IMR-90 (cell line): ENCODE measurements at regions not wholly inside any gene's neighbourhood (a gene's known extent, or its start where the extent isn't known, plus 50 kb on each side); places are given as distances from the start of the nearest gene placed in this dataset.

ENCODE experiments used
- BHLHE40 ChIP-seq: fragments of 150-350 bp; IDR thresholded peaks from 2 replicates; pipeline ENCODE4 v1.6.1; 2016; ENCODE audit warnings: mild to moderate bottlenecking, low read depth, low read length
- CHD1 ChIP-seq: IDR thresholded peaks from 2 replicates; pipeline ENCODE4 v1.6.1; 2012; ENCODE audit warnings: low read depth, low read length, improper control_type of control experiment
- MAZ ChIP-seq: IDR thresholded peaks from 2 replicates; pipeline ENCODE4 v1.6.1; 2012; ENCODE audit warnings: low read depth, mild to moderate bottlenecking, low read length, improper control_type of control experiment, moderate library complexity, borderline replicate concordance
- MXI1 ChIP-seq: IDR thresholded peaks from 2 replicates; pipeline ENCODE4 v1.6.1; 2012; ENCODE audit warnings: low read depth, mild to moderate bottlenecking, low read length, moderate library complexity, borderline replicate concordance
- POLR2A ChIP-seq: IDR thresholded peaks from 2 replicates; pipeline ENCODE4 v1.6.1; 2012; ENCODE audit warnings: mild to moderate bottlenecking, low read depth, low read length
- RAD21 ChIP-seq: IDR thresholded peaks from 2 replicates; pipeline ENCODE4 v1.6.1; 2012; ENCODE audit warnings: low read length, improper control_type of control experiment
- RCOR1 ChIP-seq: IDR thresholded peaks from 2 replicates; pipeline ENCODE4 v1.6.1; 2012; ENCODE audit warnings: mild to moderate bottlenecking, low read length, improper control_type of control experiment; ENCODE audit not compliant: insufficient replicate concordance
- RFX5 ChIP-seq: IDR thresholded peaks from 2 replicates; pipeline ENCODE4 v1.8.0; 2012; ENCODE audit warnings: low read depth, mild to moderate bottlenecking, low read length, moderate library complexity
- SMC3 ChIP-seq: fragments of 150-350 bp; IDR thresholded peaks from 2 replicates; pipeline ENCODE4 v1.6.1; 2016; ENCODE audit warnings: low read depth, mild to moderate bottlenecking, antibody characterized with exemption, low read length, moderate library complexity
- USF2 ChIP-seq: fragments of 150-350 bp; IDR thresholded peaks from 2 replicates; pipeline ENCODE4 v1.6.1; 2017; ENCODE audit warnings: mild to moderate bottlenecking, antibody characterized with exemption, low read length, low read depth
- TF ChIP-seq, protein P1 (sequence below): conservative IDR thresholded peaks from 2 replicates; pipeline ENCODE4 v1.5.1; 2012; ENCODE audit warnings: mild to moderate bottlenecking, low read depth, low read length, improper control_type of control experiment
- TF ChIP-seq, protein P2 (sequence below): fragments of 150-350 bp; IDR thresholded peaks from 2 replicates; pipeline ENCODE4 v1.6.1; 2016; ENCODE audit warnings: low read depth, mild to moderate bottlenecking, low read length, moderate library complexity, borderline replicate concordance

GRCh38 chr11:134754521-134755198, 342.6 kb upstream of the B3GAT1 start:
- TF ChIP-seq, protein P1, sequence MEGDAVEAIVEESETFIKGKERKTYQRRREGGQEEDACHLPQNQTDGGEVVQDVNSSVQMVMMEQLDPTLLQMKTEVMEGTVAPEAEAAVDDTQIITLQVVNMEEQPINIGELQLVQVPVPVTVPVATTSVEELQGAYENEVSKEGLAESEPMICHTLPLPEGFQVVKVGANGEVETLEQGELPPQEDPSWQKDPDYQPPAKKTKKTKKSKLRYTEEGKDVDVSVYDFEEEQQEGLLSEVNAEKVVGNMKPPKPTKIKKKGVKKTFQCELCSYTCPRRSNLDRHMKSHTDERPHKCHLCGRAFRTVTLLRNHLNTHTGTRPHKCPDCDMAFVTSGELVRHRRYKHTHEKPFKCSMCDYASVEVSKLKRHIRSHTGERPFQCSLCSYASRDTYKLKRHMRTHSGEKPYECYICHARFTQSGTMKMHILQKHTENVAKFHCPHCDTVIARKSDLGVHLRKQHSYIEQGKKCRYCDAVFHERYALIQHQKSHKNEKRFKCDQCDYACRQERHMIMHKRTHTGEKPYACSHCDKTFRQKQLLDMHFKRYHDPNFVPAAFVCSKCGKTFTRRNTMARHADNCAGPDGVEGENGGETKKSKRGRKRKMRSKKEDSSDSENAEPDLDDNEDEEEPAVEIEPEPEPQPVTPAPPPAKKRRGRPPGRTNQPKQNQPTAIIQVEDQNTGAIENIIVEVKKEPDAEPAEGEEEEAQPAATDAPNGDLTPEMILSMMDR = no peak
- TF ChIP-seq POLR2A (no peak), CHD1 (no peak), RFX5 (no peak), MXI1 (no peak), RAD21 (no peak), RCOR1 (no peak), BHLHE40 (no peak), USF2 (no peak), MAZ (no peak), SMC3 (no peak)
- TF ChIP-seq, protein P2, sequence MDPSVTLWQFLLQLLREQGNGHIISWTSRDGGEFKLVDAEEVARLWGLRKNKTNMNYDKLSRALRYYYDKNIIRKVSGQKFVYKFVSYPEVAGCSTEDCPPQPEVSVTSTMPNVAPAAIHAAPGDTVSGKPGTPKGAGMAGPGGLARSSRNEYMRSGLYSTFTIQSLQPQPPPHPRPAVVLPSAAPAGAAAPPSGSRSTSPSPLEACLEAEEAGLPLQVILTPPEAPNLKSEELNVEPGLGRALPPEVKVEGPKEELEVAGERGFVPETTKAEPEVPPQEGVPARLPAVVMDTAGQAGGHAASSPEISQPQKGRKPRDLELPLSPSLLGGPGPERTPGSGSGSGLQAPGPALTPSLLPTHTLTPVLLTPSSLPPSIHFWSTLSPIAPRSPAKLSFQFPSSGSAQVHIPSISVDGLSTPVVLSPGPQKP = no peak
